PC-9 (cell line): ENCODE measurements at regions not wholly inside any gene's neighbourhood (a gene's known extent, or its start where the extent isn't known, plus 50 kb on each side); places are given as distances from the start of the nearest gene placed in this dataset.

Source experiments
- BruUV-seq: library from RNA; stranded (reverse); fragments of 400-500 nt; replicated peaks from 2 replicates; lab custom pipeline; 2021; lab: Mats Ljungman, UMichigan
- CTCF ChIA-PET: fragments of 300-600 bp; sonication (Branson Sonifier 250); formaldehyde crosslinking; loops from one replicate; lab custom pipeline; 2022; ENCODE audit warnings: antibody characterized with exemption; lab: Charles Lee
- POLR2A ChIA-PET: fragments of 300-600 bp; sonication (Branson Sonifier 250); formaldehyde crosslinking; loops from one replicate; lab custom pipeline; 2022; ENCODE audit warnings: antibody characterized with exemption; ENCODE audit not compliant: unreplicated experiment; lab: Charles Lee
- DNase-seq, 2 experiments: peaks; one replicate each; pipeline versions ENCODE4 v3.0.0 to v3.0.0-alpha.2; 2015 to 2022; ENCODE audit warnings: mixed read lengths in 1 of 2
- H2AFZ ChIP-seq: fragments of 200-600 bp; sonication (generic); 2 replicates; pipeline ENCODE4 v1.8.1; 2017; ENCODE audit warnings: antibody characterized with exemption
- H3F3A ChIP-seq: fragments of 200-600 bp; sonication (generic); 2 replicates; pipeline ENCODE4 v1.8.1; 2017; ENCODE audit warnings: antibody characterized with exemption, mild to moderate bottlenecking, low read depth; ENCODE audit not compliant: insufficient read depth
- H3K27ac ChIP-seq: fragments of 200-600 bp; sonication (generic); 2 replicates; pipeline ENCODE4 v1.6.1; 2016; ENCODE audit warnings: mixed run types
- H3K27me3 ChIP-seq: fragments of 200-600 bp; sonication (generic); 2 replicates; pipeline ENCODE4 v1.6.1; 2016; ENCODE audit warnings: low read depth, mixed run types; ENCODE audit not compliant: insufficient read depth
- H3K36me3 ChIP-seq: fragments of 200-600 bp; sonication (generic); 2 replicates; pipeline ENCODE4 v1.6.1; 2016; ENCODE audit warnings: low read depth, mixed run types
- H3K4me1 ChIP-seq: fragments of 200-600 bp; sonication (generic); replicated peaks from 2 replicates; pipeline ENCODE4 v1.6.1; 2016; ENCODE audit warnings: mixed run types; ENCODE audit not compliant: insufficient read depth
- H3K4me2 ChIP-seq: fragments of 200-600 bp; sonication (generic); 2 replicates; pipeline ENCODE4 v1.6.1; 2017; ENCODE audit warnings: mixed run types
- H3K4me3 ChIP-seq: fragments of 200-600 bp; sonication (generic); 2 replicates; pipeline ENCODE4 v1.6.1; 2016; ENCODE audit warnings: mixed run types
- H3K79me2 ChIP-seq: fragments of 200-600 bp; sonication (generic); 2 replicates; pipeline ENCODE4 v1.6.1; 2017; ENCODE audit warnings: low read depth, mixed run types
- H3K9me2 ChIP-seq: fragments of 200-600 bp; sonication (generic); 2 replicates; pipeline ENCODE4 v1.8.1; 2017; ENCODE audit warnings: mild to moderate bottlenecking; ENCODE audit not compliant: insufficient read depth
- H3K9me3 ChIP-seq: fragments of 200-600 bp; sonication (generic); 2 replicates; pipeline ENCODE4 v1.8.1; 2016; ENCODE audit warnings: low read depth; ENCODE audit not compliant: insufficient read depth
- H4K20me1 ChIP-seq: fragments of 200-600 bp; sonication (generic); 2 replicates; pipeline ENCODE4 v1.8.1; 2017; ENCODE audit not compliant: insufficient read depth
- CTCF ChIP-seq: fragments of 200-600 bp; sonication (generic); conservative IDR thresholded peaks from 2 replicates; pipeline ENCODE4 v1.6.1; 2017; ENCODE audit warnings: mixed run types, antibody characterized with exemption, mild to moderate bottlenecking, moderate library complexity
- EZH2 ChIP-seq: fragments of 200-600 bp; sonication (generic); IDR thresholded peaks from 2 replicates; pipeline ENCODE4 v1.8.0; 2017; ENCODE audit warnings: antibody characterized with exemption, low read depth
- intact Hi-C: fragments of 100-400 bp; cut with micrococcal nuclease; formaldehyde crosslinking; loops from one replicate; pipeline ENCODE4 v1.10.0; 2022; ENCODE audit not compliant: unreplicated experiment

- Histone ChIP-seq H2AFZ (no peak overlapping the region), H3K27me3 (no peaks in the 10 kb centered on the region), H3K36me3 (no peaks in the 10 kb centered on the region), H3K4me1 (no peaks in the 10 kb centered on the region), H3K79me2 (no peaks in the 10 kb centered on the region), H3K4me3 (no peak overlapping the region), H4K20me1 (no peaks in the 10 kb centered on the region), H3K4me2 (no peak overlapping the region), H3K27ac (no peak overlapping the region), H3F3A (no peaks in the 10 kb centered on the region), H3K9me3 (no peaks in the 10 kb centered on the region), H3K9me2 (no peaks in the 10 kb centered on the region)
- no TSS peak for BruUV-seq
- CTCF ChIA-PET: no interaction called here
- intact Hi-C loops: no loop called here
- TF ChIP-seq EZH2: no peak
- TF ChIP-seq CTCF: no peak
- DNase-seq: no peak
- POLR2A ChIA-PET: interaction anchor here (0.7 kb wide), 1 partner anchor 33 kb away, joined by 3 read pairs; no protein-coding TSS in a partner anchor
Measured at GRCh38 chr6:22026164-22026678, 270.6 kb downstream of the PRL start.

- intact Hi-C loops: no loop called here
- H3K27me3 ChIP-seq: no peaks in the 10 kb centered on the region
- TF ChIP-seq CTCF (no peak), EZH2 (no peak)
- H3K36me3 ChIP-seq: no peaks in the 10 kb centered on the region
- no peaks in the 10 kb centered on the region for H3K9me3 ChIP-seq
- CTCF ChIA-PET: interaction anchor here (0.6 kb wide), 1 partner anchor 396 kb away, joined by 3 read pairs; no protein-coding TSS in a partner anchor
- H2AFZ ChIP-seq: no peak overlapping the region
- POLR2A ChIA-PET: no interaction called here
- no peaks in the 10 kb centered on the region for H3K4me1 ChIP-seq
- BruUV-seq: no TSS peak
- H3K4me3 ChIP-seq: no peak overlapping the region
- no peaks in the 10 kb centered on the region for H4K20me1 ChIP-seq
- no peak for DNase-seq
- no peaks in the 10 kb centered on the region for H3F3A ChIP-seq
- H3K27ac ChIP-seq: no peak overlapping the region
- no peak overlapping the region for H3K4me2 ChIP-seq
- H3K79me2 ChIP-seq: no peaks in the 10 kb centered on the region
- H3K9me2 ChIP-seq: no peaks in the 10 kb centered on the region
Measured at GRCh38 chr6:22027040-22027725, 269.7 kb downstream of the PRL start.

- Histone ChIP-seq H3K36me3 (no peaks in the 10 kb centered on the region), H3K4me1 (no peaks in the 10 kb centered on the region), H3F3A (no peaks in the 10 kb centered on the region), H2AFZ (no peak overlapping the region), H3K4me3 (no peak overlapping the region), H3K27me3 (no peaks in the 10 kb centered on the region), H3K9me3 (no peaks in the 10 kb centered on the region), H3K9me2 (no peaks in the 10 kb centered on the region), H3K27ac (no peak overlapping the region), H3K79me2 (no peaks in the 10 kb centered on the region), H3K4me2 (no peak overlapping the region), H4K20me1 (no peaks in the 10 kb centered on the region)
- no peak for DNase-seq
- intact Hi-C loops: no loop called here
- POLR2A ChIA-PET: no interaction called here
- no peak for TF ChIP-seq EZH2
- TF ChIP-seq CTCF: no peak
- no TSS peak for BruUV-seq
- CTCF ChIA-PET: interaction anchor here (0.6 kb wide), 1 partner anchor 77 kb away, joined by 7 read pairs; no protein-coding TSS in a partner anchor
Measured at GRCh38 chr6:22028403-22029090, 268.3 kb downstream of the PRL start.
